ENCODE measurements at regions not wholly inside any gene's neighbourhood (a gene's known extent, or its start where the extent isn't known, plus 50 kb on each side); places are given as distances from the start of the nearest gene placed in this dataset.

DNA sequence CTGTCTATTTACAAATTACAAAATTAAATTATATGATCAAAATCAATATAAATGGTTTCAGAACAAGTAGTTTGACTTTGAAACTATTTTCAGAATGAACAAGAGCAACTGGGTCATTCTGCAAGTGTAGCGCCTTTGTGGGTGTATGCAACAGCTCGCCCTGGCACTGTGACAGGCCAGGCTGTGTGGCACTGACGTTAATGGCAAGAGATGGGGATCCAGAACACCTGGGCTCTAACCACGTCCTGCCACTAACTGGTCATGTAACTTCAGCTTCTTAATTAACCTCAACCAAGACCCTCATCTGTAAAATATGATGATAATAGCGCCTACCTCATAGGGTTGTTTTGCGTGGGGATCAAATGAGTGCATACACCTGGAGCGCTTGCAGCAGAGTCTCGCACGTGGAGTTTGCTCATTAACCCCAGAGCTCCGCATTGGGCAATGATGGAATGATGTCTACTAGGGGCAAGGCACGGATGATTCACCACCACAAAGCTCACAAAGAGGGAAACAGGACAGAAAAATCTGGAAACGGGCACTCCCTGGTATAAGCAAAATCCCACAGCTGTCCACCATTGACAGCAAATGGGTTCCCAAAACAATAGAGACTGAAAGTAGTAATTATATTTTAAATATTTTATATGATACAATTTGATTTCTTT lies 639.4 kb downstream of the SEMA5A start:
- Histone ChIP-seq H3K4me1 (ENCODE audit: control insufficient read depth, extremely low read depth, insufficient read depth, low read length) (no peaks in the 10 kb centered on the region), H3K9me3 (replicated peaks; ENCODE audit: control insufficient read depth, insufficient read depth, low read length) (no peaks in the 10 kb centered on the region), H3K79me2 (ENCODE audit: control insufficient read depth, insufficient read depth, low read length) (no peaks in the 10 kb centered on the region), H3K36me3 (ENCODE audit: control insufficient read depth in 2 of 2, extremely low read depth in 1 of 2, insufficient read depth in 2 of 2, low read length in 2 of 2) (no peaks in the 10 kb centered on the region), H4K20me1 (replicated peaks; ENCODE audit: control insufficient read depth, extremely low read depth, insufficient read depth, low read length) (no peaks in the 10 kb centered on the region), H3K27ac (ENCODE audit: insufficient read depth, low read depth, low read length) (no peak overlapping the region), H3K9ac (replicated peaks; ENCODE audit: extremely low read depth, insufficient read depth, low read length) (no peak overlapping the region), H3K4me2 (ENCODE audit: insufficient read depth, low read length) (no peak overlapping the region), H3K4me3 (replicated peaks in 1 of 3; ENCODE audit: insufficient read depth in 1 of 3, low read depth in 1 of 3, low read length in 3 of 3) (no peak overlapping the region), H3K9me1 (replicated peaks; ENCODE audit: control insufficient read depth, extremely low read depth, insufficient read depth, low read length) (no peaks in the 10 kb centered on the region), H2AFZ (ENCODE audit: low read depth, low read length) (no peak overlapping the region), H3K27me3 (ENCODE audit: control insufficient read depth in 2 of 2, insufficient read depth in 2 of 2, low read length in 2 of 2) (no peaks in the 10 kb centered on the region)
- FAIRE-seq (no peak), DNase-seq (ENCODE audit: low read depth, low spot score) (no peak)
- CTCF ChIA-PET = interaction anchor here (0.7 kb wide), 1 partner anchor 136 kb away, joined by 3 read pairs; no protein-coding TSS in a partner anchor
- POLR2A ChIA-PET = no interaction called here
- TF ChIP-seq, protein P1, sequence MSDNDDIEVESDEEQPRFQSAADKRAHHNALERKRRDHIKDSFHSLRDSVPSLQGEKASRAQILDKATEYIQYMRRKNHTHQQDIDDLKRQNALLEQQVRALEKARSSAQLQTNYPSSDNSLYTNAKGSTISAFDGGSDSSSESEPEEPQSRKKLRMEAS (IDR thresholded peaks at IDR 0.05; ENCODE audit: insufficient read depth, insufficient read length) = no peak
- TF ChIP-seq POLR2A (IDR thresholded peaks at IDR 0.05; ENCODE audit: low read depth, low read length) (no peak), JUN (IDR thresholded peaks at IDR 0.05; ENCODE audit: borderline replicate concordance, insufficient read depth, insufficient read length, low read depth) (no peak), GATA2 (IDR thresholded peaks at IDR 0.05; ENCODE audit: insufficient read depth, insufficient read length, low read depth, low read length) (no peak), MYC (IDR thresholded peaks at IDR 0.05; ENCODE audit: low read depth, low read length) (no peak), POLR2AphosphoS5 (IDR thresholded peaks at IDR 0.05; ENCODE audit: insufficient read depth, low read depth, low read length) (no peak), FOS (IDR thresholded peaks at IDR 0.05; ENCODE audit: borderline replicate concordance, insufficient read depth, low read length) (no peak), EZH2 (IDR thresholded peaks at IDR 0.05; ENCODE audit: borderline replicate concordance, low read depth, low read length, severe bottlenecking) (no peak)
- TF ChIP-seq, protein P2, sequence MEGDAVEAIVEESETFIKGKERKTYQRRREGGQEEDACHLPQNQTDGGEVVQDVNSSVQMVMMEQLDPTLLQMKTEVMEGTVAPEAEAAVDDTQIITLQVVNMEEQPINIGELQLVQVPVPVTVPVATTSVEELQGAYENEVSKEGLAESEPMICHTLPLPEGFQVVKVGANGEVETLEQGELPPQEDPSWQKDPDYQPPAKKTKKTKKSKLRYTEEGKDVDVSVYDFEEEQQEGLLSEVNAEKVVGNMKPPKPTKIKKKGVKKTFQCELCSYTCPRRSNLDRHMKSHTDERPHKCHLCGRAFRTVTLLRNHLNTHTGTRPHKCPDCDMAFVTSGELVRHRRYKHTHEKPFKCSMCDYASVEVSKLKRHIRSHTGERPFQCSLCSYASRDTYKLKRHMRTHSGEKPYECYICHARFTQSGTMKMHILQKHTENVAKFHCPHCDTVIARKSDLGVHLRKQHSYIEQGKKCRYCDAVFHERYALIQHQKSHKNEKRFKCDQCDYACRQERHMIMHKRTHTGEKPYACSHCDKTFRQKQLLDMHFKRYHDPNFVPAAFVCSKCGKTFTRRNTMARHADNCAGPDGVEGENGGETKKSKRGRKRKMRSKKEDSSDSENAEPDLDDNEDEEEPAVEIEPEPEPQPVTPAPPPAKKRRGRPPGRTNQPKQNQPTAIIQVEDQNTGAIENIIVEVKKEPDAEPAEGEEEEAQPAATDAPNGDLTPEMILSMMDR (IDR thresholded peaks at IDR 0.05; ENCODE audit: extremely low read depth in 1 of 2, insufficient read depth in 1 of 2, low read depth in 1 of 2, low read length in 2 of 2) = no peak
- no TSS peak for BruUV-seq (replicated peaks)
- dilution Hi-C loops (cut with MboI; ENCODE audit: extremely low pct_ligation_motif_present, low sequenced_read_pairs) = no loop called here
- intact Hi-C loops (cut with micrococcal nuclease) = no loop called here

All from endothelial cell of umbilical vein (primary cell).